ENCODE measurements at regions not wholly inside any gene's neighbourhood (a gene's known extent, or its start where the extent isn't known, plus 50 kb on each side); places are given as distances from the start of the nearest gene placed in this dataset.
"Not testable (repeated sequence)": the region's sequence is repeated elsewhere in the genome, so short reads cannot be mapped to it uniquely, and the experiment has no call there.

- no peak overlapping the region for H3K4me3 ChIP-seq (ENCODE audit: low read depth, low read length)
- no peaks in the 10 kb centered on the region for H3K27me3 ChIP-seq (ENCODE audit: control insufficient read depth, insufficient read depth, low read length)
- no peaks in the 10 kb centered on the region for H3K36me3 ChIP-seq (ENCODE audit: control insufficient read depth, insufficient read depth, low read length)
- TF ChIP-seq, protein P1, sequence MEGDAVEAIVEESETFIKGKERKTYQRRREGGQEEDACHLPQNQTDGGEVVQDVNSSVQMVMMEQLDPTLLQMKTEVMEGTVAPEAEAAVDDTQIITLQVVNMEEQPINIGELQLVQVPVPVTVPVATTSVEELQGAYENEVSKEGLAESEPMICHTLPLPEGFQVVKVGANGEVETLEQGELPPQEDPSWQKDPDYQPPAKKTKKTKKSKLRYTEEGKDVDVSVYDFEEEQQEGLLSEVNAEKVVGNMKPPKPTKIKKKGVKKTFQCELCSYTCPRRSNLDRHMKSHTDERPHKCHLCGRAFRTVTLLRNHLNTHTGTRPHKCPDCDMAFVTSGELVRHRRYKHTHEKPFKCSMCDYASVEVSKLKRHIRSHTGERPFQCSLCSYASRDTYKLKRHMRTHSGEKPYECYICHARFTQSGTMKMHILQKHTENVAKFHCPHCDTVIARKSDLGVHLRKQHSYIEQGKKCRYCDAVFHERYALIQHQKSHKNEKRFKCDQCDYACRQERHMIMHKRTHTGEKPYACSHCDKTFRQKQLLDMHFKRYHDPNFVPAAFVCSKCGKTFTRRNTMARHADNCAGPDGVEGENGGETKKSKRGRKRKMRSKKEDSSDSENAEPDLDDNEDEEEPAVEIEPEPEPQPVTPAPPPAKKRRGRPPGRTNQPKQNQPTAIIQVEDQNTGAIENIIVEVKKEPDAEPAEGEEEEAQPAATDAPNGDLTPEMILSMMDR (IDR thresholded peaks at IDR 0.05; ENCODE audit: insufficient read depth, low read length, poor library complexity, severe bottlenecking) = no peak
- no peak for DNase-seq (ENCODE audit: low read depth)
Measured at GRCh38 chr4:151852202-151852601, 91.4 kb upstream of the GATB start.

DNA sequence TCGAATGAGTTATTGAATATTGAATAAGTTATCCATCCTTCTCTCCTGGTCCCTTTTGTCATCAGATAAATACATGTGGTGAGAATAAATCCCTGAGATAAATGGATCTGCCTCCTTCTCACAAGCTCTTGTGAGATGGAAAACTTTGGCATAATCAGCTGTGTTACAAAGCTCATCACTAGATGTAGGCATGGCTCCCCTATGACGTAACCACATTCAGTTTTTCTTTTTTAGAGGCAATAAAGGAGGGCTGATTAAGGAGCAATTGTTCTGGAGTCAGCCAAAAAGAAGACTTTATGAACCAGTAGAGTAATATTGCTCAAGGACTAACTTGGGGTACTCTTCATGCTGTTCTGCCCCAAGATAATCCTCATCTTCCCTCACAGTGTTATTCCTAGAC lies 90.5 kb upstream of the GATB start:
- TF ChIP-seq, protein P1 (IDR thresholded peaks at IDR 0.05; ENCODE audit: insufficient read depth, low read length, poor library complexity, severe bottlenecking) = no peak
- DNase-seq (ENCODE audit: low read depth) = no peak
- Histone ChIP-seq H3K27me3 (ENCODE audit: control insufficient read depth, insufficient read depth, low read length) (no peaks in the 10 kb centered on the region), H3K4me3 (ENCODE audit: low read depth, low read length) (no peak overlapping the region), H3K36me3 (ENCODE audit: control insufficient read depth, insufficient read depth, low read length) (no peaks in the 10 kb centered on the region)

- Histone ChIP-seq H3K27me3 (ENCODE audit: control insufficient read depth, insufficient read depth, low read length) (no peaks in the 10 kb centered on the region), H3K4me3 (ENCODE audit: low read depth, low read length) (no peak overlapping the region), H3K36me3 (ENCODE audit: control insufficient read depth, insufficient read depth, low read length) (no peaks in the 10 kb centered on the region)
- TF ChIP-seq, protein P1 (IDR thresholded peaks at IDR 0.05; ENCODE audit: insufficient read depth, low read length, poor library complexity, severe bottlenecking) = no peak
- DNase-seq (ENCODE audit: low read depth) = no peak
Measured at GRCh38 chr4:151850791-151851213, 90.0 kb upstream of the GATB start.

DNA sequence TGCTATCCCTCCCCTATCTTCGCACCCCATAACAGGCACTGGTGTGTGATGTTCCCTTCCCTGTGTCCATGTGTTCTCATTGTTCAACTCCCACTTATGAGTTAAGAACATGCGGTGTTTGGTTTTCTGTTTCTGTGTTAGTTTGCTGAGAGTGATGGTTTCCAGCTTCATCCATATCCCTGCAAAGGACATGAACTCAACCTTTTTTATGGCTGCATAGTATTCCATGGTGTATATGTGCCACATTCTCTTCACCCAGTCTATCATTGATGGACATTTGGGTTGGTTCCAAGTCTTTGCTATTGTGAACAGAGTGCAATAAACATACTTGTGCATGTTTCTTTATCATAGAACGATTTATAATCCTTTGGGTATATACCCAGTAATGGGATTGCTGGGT lies 84.7 kb upstream of the GATB start:
- H3K4me3 ChIP-seq (ENCODE audit: low read depth, low read length); H3K27me3 ChIP-seq (ENCODE audit: control insufficient read depth, insufficient read depth, low read length); DNase-seq (ENCODE audit: low read depth); H3K36me3 ChIP-seq (ENCODE audit: control insufficient read depth, insufficient read depth, low read length): not testable (repeated sequence)

GRCh38 chr4:151842430-151843079 lies 81.7 kb upstream of the GATB start:
- H3K36me3 ChIP-seq (ENCODE audit: control insufficient read depth, insufficient read depth, low read length) = no peaks in the 10 kb centered on the region
- no peak overlapping the region for H3K4me3 ChIP-seq (ENCODE audit: low read depth, low read length)
- TF ChIP-seq, protein P1 (IDR thresholded peaks at IDR 0.05; ENCODE audit: insufficient read depth, low read length, poor library complexity, severe bottlenecking) = no peak
- no peaks in the 10 kb centered on the region for H3K27me3 ChIP-seq (ENCODE audit: control insufficient read depth, insufficient read depth, low read length)
- DNase-seq (ENCODE audit: low read depth) = no peak

- Histone ChIP-seq H3K4me3 (ENCODE audit: low read depth, low read length) (no peak overlapping the region), H3K27me3 (ENCODE audit: control insufficient read depth, insufficient read depth, low read length) (no peaks in the 10 kb centered on the region), H3K36me3 (ENCODE audit: control insufficient read depth, insufficient read depth, low read length) (no peaks in the 10 kb centered on the region)
- TF ChIP-seq, protein P1 (IDR thresholded peaks at IDR 0.05; ENCODE audit: insufficient read depth, low read length, poor library complexity, severe bottlenecking) = no peak
- no peak for DNase-seq (ENCODE audit: low read depth)
Measured at GRCh38 chr4:151841107-151841506, 80.3 kb upstream of the GATB start.
